ENCODE measurements at regions not wholly inside any gene's neighbourhood (a gene's known extent, or its start where the extent isn't known, plus 50 kb on each side); places are given as distances from the start of the nearest gene placed in this dataset.

GRCh38 chr4:123562994-123563750, 166.6 kb downstream of the SPRY1 start:
- Mint-ChIP-seq H3K4me3 (no peak overlapping the region), H3K9me3 (peaks cover 8% of the 10 kb centered on the region), H3K36me3 (no peaks in the 10 kb centered on the region), H3K4me1 (peaks cover 9% of the 10 kb centered on the region), H3K27me3 (no peaks in the 10 kb centered on the region), H3K27ac (no peak overlapping the region)
- no peak for DNase-seq

DNA sequence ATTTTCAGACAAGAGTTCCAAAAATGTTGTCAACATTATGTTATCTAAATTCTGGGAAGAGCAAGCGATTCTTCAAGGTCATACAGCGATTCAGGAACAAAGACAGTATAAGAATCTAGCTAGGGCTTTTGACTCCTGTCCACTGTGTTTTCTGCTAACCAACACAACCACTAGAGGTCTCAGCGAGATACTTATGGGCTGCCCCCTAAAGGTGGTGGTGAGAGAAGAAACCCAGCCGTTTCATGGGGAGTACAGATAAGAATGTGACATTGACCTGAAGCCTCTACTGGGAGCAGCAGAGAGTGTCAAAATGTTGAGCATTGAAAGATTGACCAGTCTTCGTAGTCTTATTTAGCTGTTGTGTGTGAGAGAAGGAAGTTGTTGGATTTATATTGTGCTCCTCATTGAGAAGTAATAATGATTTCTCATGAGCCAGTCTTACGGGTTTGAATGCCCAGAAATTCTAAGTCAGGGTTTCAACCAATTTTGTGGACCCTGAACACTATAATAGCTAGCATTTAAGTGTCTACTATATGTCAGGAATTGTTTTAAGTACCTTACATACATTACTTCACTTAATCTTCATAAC, 168.3 kb downstream of the SPRY1 start:
- H3K27ac Mint-ChIP-seq, result no peak overlapping the region

DNA sequence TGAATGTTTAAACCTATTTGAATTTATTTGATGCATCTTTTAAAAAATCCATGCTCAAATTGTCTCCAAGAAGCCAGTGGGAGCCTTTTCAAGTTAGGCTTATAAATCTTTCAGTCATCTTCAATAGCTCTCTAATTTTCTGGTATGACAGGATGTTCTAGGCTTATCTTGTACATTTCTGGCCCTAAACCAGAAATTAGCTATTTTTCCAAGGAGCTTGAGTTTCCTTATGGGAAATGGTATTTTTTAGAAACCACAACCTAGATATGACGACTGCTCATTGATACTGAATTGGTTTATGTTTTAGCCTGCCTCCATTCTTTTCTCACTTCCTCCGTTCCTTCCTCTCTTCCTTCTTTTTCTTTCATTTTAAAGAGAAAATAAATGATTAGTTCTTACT, 172.3 kb downstream of the SPRY1 start:
- Mint-ChIP-seq H3K4me1 (peaks cover 9% of the 10 kb centered on the region), H3K36me3 (peaks cover 3% of the 10 kb centered on the region), H3K27me3 (no peaks in the 10 kb centered on the region), H3K27ac (no peak overlapping the region), H3K9me3 (peaks cover 8% of the 10 kb centered on the region), H3K4me3 (no peak overlapping the region)
- no peak for DNase-seq

More for the DNA sequence above, 168.3 kb downstream of the SPRY1 start:
- no peaks in the 10 kb centered on the region for H3K27me3 Mint-ChIP-seq
- H3K4me1 Mint-ChIP-seq, result peaks cover 9% of the 10 kb centered on the region
- peak; percentile 44 for DNase-seq
- H3K4me3 Mint-ChIP-seq, result no peak overlapping the region
- H3K36me3 Mint-ChIP-seq, result no peaks in the 10 kb centered on the region
- peaks cover 8% of the 10 kb centered on the region for H3K9me3 Mint-ChIP-seq

GRCh38 chr4:123569541-123569940, 172.9 kb downstream of the SPRY1 start:
- no peaks in the 10 kb centered on the region for H3K27me3 Mint-ChIP-seq
- peaks cover 7% of the 10 kb centered on the region for H3K4me1 Mint-ChIP-seq
- H3K4me3 Mint-ChIP-seq, result no peak overlapping the region
- peaks cover 8% of the 10 kb centered on the region for H3K9me3 Mint-ChIP-seq
- no peak overlapping the region for H3K27ac Mint-ChIP-seq
- peaks cover 3% of the 10 kb centered on the region for H3K36me3 Mint-ChIP-seq
- no peak for DNase-seq

DNA sequence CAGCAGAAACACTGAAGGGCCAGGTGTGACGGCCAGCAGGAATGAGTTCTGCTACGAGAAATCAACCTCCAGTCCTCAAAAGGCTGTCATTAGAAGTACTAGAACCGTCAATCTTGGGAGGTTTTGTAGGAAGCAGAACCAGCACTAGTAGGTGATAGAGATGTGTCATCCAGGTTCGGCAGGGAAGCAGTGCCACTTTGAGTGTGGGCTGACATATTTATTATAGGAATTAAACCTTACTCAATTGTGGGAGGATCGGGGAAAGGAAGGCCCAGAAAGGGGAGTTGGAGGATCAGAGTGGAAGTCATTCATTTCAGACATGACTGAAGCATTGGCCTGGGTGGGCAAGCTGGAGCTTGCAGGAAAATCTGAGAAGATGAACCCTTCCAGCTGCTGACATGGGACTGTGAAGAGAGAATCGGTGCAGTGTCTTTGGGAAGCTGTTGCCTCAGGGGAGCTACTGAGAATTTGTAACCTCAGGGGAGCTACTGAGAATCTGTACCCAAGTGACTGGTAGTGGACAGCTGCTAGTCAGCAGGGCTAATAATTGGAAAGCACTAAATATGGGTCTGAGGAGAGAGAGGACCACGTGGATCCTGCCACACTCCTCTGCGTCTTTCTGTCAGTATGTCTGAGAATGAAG, 177.4 kb downstream of the SPRY1 start:
- peaks cover 3% of the 10 kb centered on the region for H3K36me3 Mint-ChIP-seq
- H3K27me3 Mint-ChIP-seq, result no peaks in the 10 kb centered on the region
- no peak overlapping the region for H3K27ac Mint-ChIP-seq
- no peak for DNase-seq
- no peak overlapping the region for H3K4me3 Mint-ChIP-seq
- no peaks in the 10 kb centered on the region for H3K4me1 Mint-ChIP-seq
- no peaks in the 10 kb centered on the region for H3K9me3 Mint-ChIP-seq

DNA sequence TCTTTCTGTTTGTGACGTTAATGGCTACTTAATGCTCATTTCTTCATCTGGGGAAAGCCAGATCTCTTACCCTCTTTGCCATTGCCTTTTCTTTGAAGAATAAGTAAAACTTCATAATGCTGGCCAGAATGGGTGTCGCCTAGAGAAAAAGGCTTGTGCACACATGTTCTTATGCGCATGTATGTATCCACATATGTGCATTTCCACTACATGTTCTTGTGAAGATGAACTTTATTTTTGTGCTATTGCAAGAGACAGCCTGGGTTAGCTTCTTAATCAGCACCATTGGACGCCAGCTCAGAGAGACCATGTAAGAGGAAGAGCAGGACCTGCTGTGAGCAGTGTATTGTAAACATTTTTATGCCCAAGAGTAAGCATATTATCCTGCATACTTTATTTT, 178.7 kb downstream of the SPRY1 start:
- H3K4me1 Mint-ChIP-seq, result no peaks in the 10 kb centered on the region
- H3K9me3 Mint-ChIP-seq, result peaks cover under 1% of the 10 kb centered on the region
- no peaks in the 10 kb centered on the region for H3K27me3 Mint-ChIP-seq
- no peak for DNase-seq
- H3K36me3 Mint-ChIP-seq, result peaks cover 3% of the 10 kb centered on the region
- H3K27ac Mint-ChIP-seq, result no peak overlapping the region
- H3K4me3 Mint-ChIP-seq, result no peak overlapping the region

DNA sequence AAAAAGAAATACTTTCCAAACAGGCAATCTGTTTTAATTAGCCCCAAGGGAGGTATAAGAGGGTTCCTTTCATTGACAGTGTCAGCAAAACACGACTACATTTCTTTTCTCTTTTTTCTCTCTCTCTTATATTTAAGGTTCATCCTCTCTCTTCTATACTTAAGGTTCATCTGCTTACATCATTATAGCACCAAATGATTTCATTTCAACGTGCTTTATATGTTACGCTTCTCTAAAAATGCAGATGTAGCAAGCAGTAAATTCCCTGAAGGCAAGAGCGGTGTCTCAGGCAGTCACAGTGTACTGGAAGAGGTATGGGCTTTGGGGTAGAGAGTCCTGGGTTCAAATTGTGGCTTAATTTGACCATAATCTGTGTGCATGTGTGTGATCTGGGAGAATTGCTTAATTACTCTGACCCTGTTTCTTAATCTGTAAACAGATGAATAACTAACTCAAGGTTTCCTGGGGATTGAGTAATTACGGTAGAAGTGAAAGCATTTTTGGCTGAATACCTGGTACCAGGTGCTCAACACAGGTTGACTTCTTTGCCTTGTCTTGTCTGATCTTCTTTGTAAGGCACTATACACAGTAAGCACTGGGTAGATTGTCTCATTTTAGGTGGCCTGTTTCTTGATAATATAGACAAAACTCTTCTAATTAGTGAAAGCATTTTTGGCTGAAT, 180.8 kb downstream of the SPRY1 start:
- DNase-seq, result no peak
- no peak overlapping the region for H3K27ac Mint-ChIP-seq
- peaks cover 18% of the 10 kb centered on the region for H3K9me3 Mint-ChIP-seq
- H3K27me3 Mint-ChIP-seq, result no peaks in the 10 kb centered on the region
- no peak overlapping the region for H3K4me3 Mint-ChIP-seq
- H3K36me3 Mint-ChIP-seq, result peaks cover 7% of the 10 kb centered on the region
- no peaks in the 10 kb centered on the region for H3K4me1 Mint-ChIP-seq

GRCh38 chr4:123578276-123579029, 181.9 kb downstream of the SPRY1 start:
- peaks cover 18% of the 10 kb centered on the region for H3K9me3 Mint-ChIP-seq
- no peaks in the 10 kb centered on the region for H3K4me1 Mint-ChIP-seq

DNA sequence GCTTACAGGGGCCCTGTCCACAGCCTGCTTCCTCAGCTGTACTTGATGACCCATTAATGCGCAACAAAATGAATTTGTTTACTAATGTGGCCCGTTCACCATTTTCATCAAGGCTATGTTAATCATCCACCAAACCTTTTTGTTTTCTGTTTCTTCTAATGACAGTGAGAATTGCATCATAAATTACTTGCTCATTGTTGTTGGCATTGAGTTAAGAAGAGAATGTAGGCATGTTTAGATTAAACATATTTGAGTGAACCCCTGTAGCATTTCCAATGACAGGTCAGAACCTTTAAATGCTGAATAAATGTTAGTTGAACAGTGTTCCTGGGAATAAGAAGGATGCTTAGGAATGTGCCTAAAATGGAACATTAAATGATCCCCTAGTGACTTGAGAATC, 183.4 kb downstream of the SPRY1 start:
- Mint-ChIP-seq H3K4me3 (no peak overlapping the region), H3K9me3 (peaks cover 18% of the 10 kb centered on the region), H3K36me3 (peaks cover 7% of the 10 kb centered on the region), H3K27me3 (no peaks in the 10 kb centered on the region), H3K27ac (no peak overlapping the region), H3K4me1 (no peaks in the 10 kb centered on the region)
- DNase-seq, result no peak

More at GRCh38 chr4:123578276-123579029, 181.9 kb downstream of the SPRY1 start:
- H3K36me3 Mint-ChIP-seq, result peaks cover 7% of the 10 kb centered on the region
- H3K27ac Mint-ChIP-seq, result no peak overlapping the region
- no peaks in the 10 kb centered on the region for H3K27me3 Mint-ChIP-seq
- DNase-seq, result no peak
- no peak overlapping the region for H3K4me3 Mint-ChIP-seq

GRCh38 chr4:123580981-123581664, 184.5 kb downstream of the SPRY1 start:
- no peaks in the 10 kb centered on the region for H3K27me3 Mint-ChIP-seq
- no peak overlapping the region for H3K4me3 Mint-ChIP-seq
- H3K4me1 Mint-ChIP-seq, result no peaks in the 10 kb centered on the region
- no peak overlapping the region for H3K27ac Mint-ChIP-seq
- H3K36me3 Mint-ChIP-seq, result peaks cover 7% of the 10 kb centered on the region
- no peak for DNase-seq
- peaks cover 18% of the 10 kb centered on the region for H3K9me3 Mint-ChIP-seq

- H3K4me1 Mint-ChIP-seq, result no peaks in the 10 kb centered on the region
- DNase-seq, result no peak
- peaks cover 18% of the 10 kb centered on the region for H3K9me3 Mint-ChIP-seq
- no peaks in the 10 kb centered on the region for H3K27me3 Mint-ChIP-seq
- peaks cover 7% of the 10 kb centered on the region for H3K36me3 Mint-ChIP-seq
- H3K27ac Mint-ChIP-seq, result no peak overlapping the region
- H3K4me3 Mint-ChIP-seq, result no peak overlapping the region
These were observed 185.2 kb downstream of the SPRY1 start for GRCh38 chr4:123581802-123582201.

DNA sequence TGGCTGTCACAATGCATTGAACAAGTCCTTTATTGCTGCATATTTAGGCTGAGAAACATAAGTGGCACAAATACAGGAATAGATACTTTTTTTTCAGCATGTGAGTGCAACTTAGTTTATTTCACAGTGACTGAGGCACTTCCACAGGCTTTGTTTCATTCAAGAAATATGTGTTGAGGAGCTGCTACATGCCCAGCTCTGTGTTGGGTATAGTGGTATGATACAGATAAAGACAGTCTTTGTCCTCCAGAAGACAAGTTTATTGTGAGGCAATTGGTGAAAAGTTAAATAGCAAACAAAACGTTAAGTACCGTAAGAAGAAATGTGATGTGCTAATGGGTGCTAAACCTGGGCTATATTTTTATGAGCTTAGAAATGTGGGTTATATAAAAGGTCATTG, 186.4 kb downstream of the SPRY1 start:
- Mint-ChIP-seq H3K9me3 (peaks cover 18% of the 10 kb centered on the region), H3K27me3 (no peaks in the 10 kb centered on the region), H3K4me3 (no peak overlapping the region), H3K4me1 (peaks cover 2% of the 10 kb centered on the region), H3K27ac (no peak overlapping the region), H3K36me3 (peaks cover 7% of the 10 kb centered on the region)
- DNase-seq, result no peak

- Mint-ChIP-seq H3K4me3 (no peak overlapping the region), H3K9me3 (peaks cover 18% of the 10 kb centered on the region), H3K36me3 (peaks cover 7% of the 10 kb centered on the region), H3K4me1 (peaks cover 5% of the 10 kb centered on the region), H3K27me3 (no peaks in the 10 kb centered on the region), H3K27ac (no peak overlapping the region)
- no peak for DNase-seq
These were observed 188.5 kb downstream of the SPRY1 start for GRCh38 chr4:123585111-123585510.

DNA sequence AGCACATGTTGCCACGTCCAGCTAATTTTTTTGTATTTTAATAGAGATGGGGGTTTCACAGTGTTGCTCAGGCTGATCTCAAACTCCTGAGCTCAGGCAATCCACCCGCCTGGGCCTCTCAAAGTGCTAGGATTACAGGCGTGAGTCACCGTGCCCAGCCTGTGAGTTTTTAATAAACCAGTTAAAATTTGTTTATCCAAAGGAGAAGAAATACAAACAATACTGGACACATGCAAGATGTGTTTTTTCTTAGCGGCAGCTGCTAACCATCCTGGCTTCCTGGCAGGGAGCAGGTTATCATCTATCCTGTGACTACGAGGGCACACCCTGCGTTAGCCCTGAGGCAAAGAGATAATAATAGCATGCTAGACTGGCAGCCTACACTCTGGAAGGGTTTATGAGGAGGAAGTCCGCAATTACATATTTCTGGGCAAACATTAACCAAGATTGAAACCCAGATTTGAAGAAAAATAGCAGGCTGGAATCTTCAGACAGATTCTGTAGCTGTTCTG, 191.4 kb downstream of the SPRY1 start:
- no peaks in the 10 kb centered on the region for H3K9me3 Mint-ChIP-seq
- DNase-seq, result no peak
- H3K4me1 Mint-ChIP-seq, result peaks cover 5% of the 10 kb centered on the region
- H3K36me3 Mint-ChIP-seq, result no peaks in the 10 kb centered on the region
- H3K4me3 Mint-ChIP-seq, result no peak overlapping the region
- no peaks in the 10 kb centered on the region for H3K27me3 Mint-ChIP-seq
- no peak overlapping the region for H3K27ac Mint-ChIP-seq
